Ovary (tissue), 7 donors: ENCODE measurements at regions not wholly inside any gene's neighbourhood (a gene's known extent, or its start where the extent isn't known, plus 50 kb on each side); places are given as distances from the start of the nearest gene placed in this dataset.

Experiments
- DNase-seq, 5 donors: peaks; one replicate each; pipeline ENCODE4 v3.0.0-alpha.2; 2019 to 2020
- H3K27ac ChIP-seq, 2 donors: fragments of 200-600 bp; one replicate each; pipeline versions ENCODE4 v1.5.1 to v1.8.0; 2019 to 2022
- H3K27me3 ChIP-seq: fragments of 200-600 bp; one replicate; pipeline ENCODE4 v1.8.0; 2022
- H3K36me3 ChIP-seq: fragments of 200-600 bp; sonication (generic); one replicate; pipeline ENCODE4 v1.5.1; 2019
- H3K4me1 ChIP-seq: one replicate; pipeline ENCODE4 v1.8.1; 2013; ENCODE audit warnings: mild to moderate bottlenecking, moderate library complexity; ENCODE audit not compliant: insufficient read depth
- H3K4me3 ChIP-seq: fragments of 200-600 bp; sonication (generic); one replicate; pipeline ENCODE4 v1.5.1; 2017
- H3K9me3 ChIP-seq, 2 donors: fragments of 200-600 bp in 1 of 2; sonication (generic) in 1 of 2; one replicate each; pipeline versions ENCODE4 v1.5.1 to v1.8.1; 2013 to 2019; ENCODE audit warnings: mild to moderate bottlenecking in 1 of 2, moderate library complexity in 1 of 2
- CTCF ChIP-seq, 3 donors: fragments of 450-650 bp in 2 of 3; fragments of 200-600 bp in 1 of 3; IDR thresholded peaks; one replicate each; pipeline versions ENCODE4 v1.5.1 to v1.8.0; 2016 to 2022; ENCODE audit warnings: antibody characterized with exemption in 3 of 3, mild to moderate bottlenecking in 1 of 3
- EP300 ChIP-seq: sonication (generic); formaldehyde crosslinking; IDR thresholded peaks from one replicate; pipeline ENCODE4 v1.6.1; 2017; ENCODE audit warnings: antibody characterized with exemption
- POLR2A ChIP-seq: fragments of 450-650 bp; IDR thresholded peaks from one replicate; pipeline ENCODE4 v1.6.1; 2017; ENCODE audit warnings: antibody characterized with exemption, mild to moderate bottlenecking, moderate library complexity
- WGBS, 3 donors: extraction: QIAGEN DNeasy Blood & Tissue Kit in 1 of 3; methylation state at CpG; one replicate each; pipeline versions ENCODE4 v1.1.5 to v1.1.7; 2013 to 2017; 5-methylcytosine and 5-hydroxymethylcytosine counted together
- intact Hi-C, 4 donors: fragments of 100-400 bp; cut with DNase I; formaldehyde crosslinking; loops; one replicate each; pipeline versions ENCODE4 v1.11.0 to v1.15.1; 2022 to 2023
- donor health status: DM: no; HTN: no; CAD: no; lungs with moderate emphysema.
- donor health status: DM: no; HTN: no; CAD: no.
- donor health status: Bipolar disorder and iron deficiency.
- donor health status: DM: no; HTN: no; CAD: no.
- donor health status: DM: yes; HTN: yes; CAD: no.

GRCh38 chr5:39629946-39630345 is 205.2 kb upstream of the DAB2 start:
- H3K27ac ChIP-seq, result no peak overlapping the region
- 76 to 80% (median 80%) methylated on average over 5 of the region's 5 CpGs for WGBS, 3 donors

GRCh38 chr5:39628348-39628747 is 203.6 kb upstream of the DAB2 start:
- no peak for DNase-seq
- TF ChIP-seq CTCF (IDR thresholded peaks at IDR 0.05) (no peak), POLR2A (no peak), EP300 (no peak)
- Histone ChIP-seq H3K27me3 (no peaks in the 10 kb centered on the region), H3K36me3 (no peaks in the 10 kb centered on the region), H3K4me3 (no peak overlapping the region), H3K9me3 (no peaks in the 10 kb centered on the region), H3K4me1 (no peaks in the 10 kb centered on the region), H3K27ac (no peak overlapping the region)
- 81 to 90% (median 84%) methylated on average over 2 of the region's 2 CpGs for WGBS, 3 donors
- intact Hi-C loops, result no loop called here

More at GRCh38 chr5:39629946-39630345, 205.2 kb upstream of the DAB2 start:
- Histone ChIP-seq H3K4me3 (no peak overlapping the region), H3K36me3 (no peaks in the 10 kb centered on the region), H3K9me3 (no peaks in the 10 kb centered on the region), H3K4me1 (no peaks in the 10 kb centered on the region), H3K27me3 (no peaks in the 10 kb centered on the region)
- TF ChIP-seq CTCF (IDR thresholded peaks at IDR 0.05) (no peak), POLR2A (no peak)
- DNase-seq, result no peak
- intact Hi-C loops, result no loop called here

GRCh38 chr5:39624890-39625289 is 200.1 kb upstream of the DAB2 start:
- H3K4me1 ChIP-seq, result no peaks in the 10 kb centered on the region
- TF ChIP-seq POLR2A (no peak), CTCF (IDR thresholded peaks at IDR 0.05) (no peak), EP300 (no peak)
- DNase-seq, result no peak
- no peaks in the 10 kb centered on the region for H3K36me3 ChIP-seq
- H3K27ac ChIP-seq, result no peak overlapping the region
- WGBS, 3 donors, result 35 to 51% (median 50%) methylated on average over 2 of the region's 2 CpGs
- no peaks in the 10 kb centered on the region for H3K27me3 ChIP-seq
- intact Hi-C loops, result no loop called here
- H3K9me3 ChIP-seq, result no peaks in the 10 kb centered on the region
- no peak overlapping the region for H3K4me3 ChIP-seq

GRCh38 chr5:39624268-39624886 is 199.6 kb upstream of the DAB2 start:
- Histone ChIP-seq H3K36me3 (no peaks in the 10 kb centered on the region), H3K27me3 (no peaks in the 10 kb centered on the region), H3K4me3 (no peak overlapping the region), H3K4me1 (no peaks in the 10 kb centered on the region), H3K27ac (no peak overlapping the region), H3K9me3 (no peaks in the 10 kb centered on the region)
- no peak for DNase-seq
- TF ChIP-seq POLR2A (no peak), EP300 (no peak), CTCF (IDR thresholded peaks at IDR 0.05) (no peak)
- 71 to 82% (median 72%) methylated on average over 1 of the region's 1 CpG for WGBS, 3 donors
- intact Hi-C loops, result no loop called here
